ENCODE measurements at regions not wholly inside any gene's neighbourhood (a gene's known extent, or its start where the extent isn't known, plus 50 kb on each side); places are given as distances from the start of the nearest gene placed in this dataset.

- TF ChIP-seq POLR2A (IDR thresholded peaks at IDR 0.05) (no peak), CTCF (IDR thresholded peaks at IDR 0.05) (no peak)
Measured at GRCh38 chr6:81214414-81215091, 537.9 kb downstream of the TENT5A start.
